GM18873 (cell line): ENCODE measurements at regions not wholly inside any gene's neighbourhood (a gene's known extent, or its start where the extent isn't known, plus 50 kb on each side); places are given as distances from the start of the nearest gene placed in this dataset.
"Not testable (repeated sequence)": the region's sequence is repeated elsewhere in the genome, so short reads cannot be mapped to it uniquely, and the experiment has no call there.

Source experiments
- ATAC-seq: cut with Tn5 transposase; IDR thresholded peaks from one replicate; pipeline ENCODE4 v1.9.1; 2021; ENCODE audit warnings: mild to moderate bottlenecking, moderate library complexity, moderate number of reproducible peaks; ENCODE audit not compliant: unreplicated experiment, low FRiP score

DNA sequence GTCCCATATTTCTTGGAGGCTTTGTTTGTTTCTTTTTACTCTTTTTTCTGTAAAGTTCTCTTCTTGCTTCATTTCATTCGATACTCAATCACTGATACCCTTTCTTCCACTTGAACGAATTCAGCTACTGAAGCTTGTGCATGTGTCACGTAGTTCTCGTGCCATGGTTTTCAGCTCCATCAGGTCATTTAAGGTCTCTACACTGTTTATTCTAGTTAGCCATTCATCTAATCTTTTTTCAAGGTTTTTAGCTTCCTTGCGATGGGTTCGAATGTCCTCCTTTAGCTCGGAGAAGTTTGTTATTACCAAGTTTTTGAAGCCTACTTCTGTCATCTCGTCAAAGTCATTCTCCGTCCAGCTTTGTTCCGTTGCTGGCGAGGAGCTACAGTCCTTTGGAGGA lies 55.6 kb upstream of the CRYM start:
- ATAC-seq: not testable (repeated sequence)
